NB4 (cell line): ENCODE measurements at regions not wholly inside any gene's neighbourhood (a gene's known extent, or its start where the extent isn't known, plus 50 kb on each side); places are given as distances from the start of the nearest gene placed in this dataset.

Experiments used
- DNase-seq: peaks from one replicate; pipeline ENCODE4 v3.0.0; 2010; ENCODE audit warnings: low read depth
- H3K4me3 ChIP-seq: one replicate; pipeline ENCODE4 v1.5.1; 2011; ENCODE audit warnings: mild to moderate bottlenecking, low read depth, low read length, moderate library complexity
- CTCF ChIP-seq: IDR thresholded peaks from one replicate; pipeline ENCODE4 v1.5.1; 2012; ENCODE audit warnings: low read depth, low read length
- MAX ChIP-seq: IDR thresholded peaks from 2 replicates; pipeline ENCODE4 v1.6.1; 2011; ENCODE audit warnings: low read depth, low read length
- MYC ChIP-seq: IDR thresholded peaks from 2 replicates; pipeline ENCODE4 v1.6.1; 2011; ENCODE audit warnings: low read depth, low read length
- POLR2A ChIP-seq: IDR thresholded peaks from 2 replicates; pipeline ENCODE4 v1.6.1; 2011; ENCODE audit warnings: mild to moderate bottlenecking; ENCODE audit not compliant: insufficient read length; ENCODE audit errors: extremely low read depth

- DNase-seq: peak; percentile 32
- no peak overlapping the region for H3K4me3 ChIP-seq
- TF ChIP-seq CTCF (peak; percentile 18), MAX (no peak)
Observed at GRCh38 chrX:36908801-36909675, 99.1 kb upstream of the FAM47C start.

- DNase-seq: no peak
- no peak for TF ChIP-seq POLR2A
- no peak for TF ChIP-seq MYC
- H3K4me3 ChIP-seq: no peak overlapping the region
Observed at GRCh38 chrX:36909676-36910030, 98.5 kb upstream of the FAM47C start.

GRCh38 chrX:36913551-36913950 lies 94.6 kb upstream of the FAM47C start:
- no peak for DNase-seq
- no peak overlapping the region for H3K4me3 ChIP-seq
- TF ChIP-seq CTCF (no peak), MAX (no peak), MYC (no peak), POLR2A (no peak)

GRCh38 chrX:36916941-36917340 lies 91.2 kb upstream of the FAM47C start:
- TF ChIP-seq MYC (no peak), MAX (no peak), POLR2A (no peak), CTCF (no peak)
- no peak overlapping the region for H3K4me3 ChIP-seq
- no peak for DNase-seq

GRCh38 chrX:36927712-36928111 lies 80.5 kb upstream of the FAM47C start:
- no peak for TF ChIP-seq CTCF
- TF ChIP-seq POLR2A: no peak
- no peak for TF ChIP-seq MAX
- TF ChIP-seq MYC: no peak
- no peak overlapping the region for H3K4me3 ChIP-seq
- DNase-seq: no peak

- H3K4me3 ChIP-seq: no peak overlapping the region
- TF ChIP-seq CTCF (no peak), MAX (no peak), POLR2A (no peak), MYC (no peak)
- no peak for DNase-seq
Observed at GRCh38 chrX:36930491-36930890, 77.7 kb upstream of the FAM47C start.
